ENCODE measurements at regions not wholly inside any gene's neighbourhood (a gene's known extent, or its start where the extent isn't known, plus 50 kb on each side); places are given as distances from the start of the nearest gene placed in this dataset.

GRCh38 chr13:65857942-65858565 lies 1372.1 kb downstream of the PCDH9 start:
- Histone ChIP-seq H4K20me1 (ENCODE audit: insufficient read depth, low read length) (no peaks in the 10 kb centered on the region), H3K4me1 (ENCODE audit: insufficient read depth, low read length) (no peaks in the 10 kb centered on the region), H3K9me3 (ENCODE audit: low read length) (no peaks in the 10 kb centered on the region), H3K27me3 (ENCODE audit: control insufficient read depth in 1 of 2, insufficient read depth in 2 of 2, low read length in 2 of 2) (no peaks in the 10 kb centered on the region), H3K9ac (ENCODE audit: insufficient read depth, low read depth, low read length) (no peak overlapping the region), H3K4me3 (replicated peaks in 1 of 3; ENCODE audit: insufficient read depth in 1 of 3, low read depth in 2 of 3, low read length in 3 of 3) (no peak overlapping the region), H2AFZ (ENCODE audit: low read length) (no peak overlapping the region), H3K4me2 (ENCODE audit: low read depth, low read length) (no peak overlapping the region), H3K27ac (ENCODE audit: extremely low read length, insufficient read depth, low read length) (no peak overlapping the region), H3K79me2 (ENCODE audit: insufficient read depth, low read length) (no peaks in the 10 kb centered on the region), H3K36me3 (replicated peaks in 1 of 2; ENCODE audit: control insufficient read depth in 1 of 2, insufficient read depth in 2 of 2, low read length in 2 of 2) (no peaks in the 10 kb centered on the region)
- ATAC-seq (no peak), FAIRE-seq (no peak), DNase-seq (ENCODE audit: low spot score) (no peak)
- ChIA-PET POLR2A (no interaction called here), CTCF (ENCODE audit: low intra/inter-chr PET ratio, low total read pairs) (no interaction called here)
- WGBS (ENCODE audit: low lambda C conversion rate), result 2% methylated on average over 1 of the region's 1 CpG
- in situ Hi-C loops (cut with HindIII; ENCODE audit: extremely low pct_ligation_motif_present, low pct_unique_long_range_greater_than_20kb), result no loop called here
- TF ChIP-seq SPEN (CRISPR knock-in tag; IDR thresholded peaks at IDR 0.05; ENCODE audit: low read depth) (no peak), ZXDC (CRISPR knock-in tag; IDR thresholded peaks at IDR 0.05) (no peak), ZNF513 (CRISPR knock-in tag; conservative IDR thresholded peaks at IDR 0.05) (no peak), SMARCE1 (IDR thresholded peaks at IDR 0.05; ENCODE audit: borderline replicate concordance) (no peak), NFYB (CRISPR knock-in tag; IDR thresholded peaks at IDR 0.05) (no peak), MEIS1 (CRISPR knock-in tag; IDR thresholded peaks at IDR 0.05; ENCODE audit: borderline replicate concordance) (no peak), RBM22 (optimal IDR thresholded peaks at IDR 0.05; ENCODE audit: low read length) (no peak), RAD21 (CRISPR knock-in tag; IDR thresholded peaks at IDR 0.05) (no peak), TAF15 (IDR thresholded peaks at IDR 0.05; ENCODE audit: low read depth, low read length, poor library complexity, severe bottlenecking) (no peak)
- intact Hi-C loops (cut with micrococcal nuclease; ENCODE audit: unreplicated experiment), result no loop called here
- no TSS peak for BruUV-seq (replicated peaks)
